ENCODE measurements at regions not wholly inside any gene's neighbourhood (a gene's known extent, or its start where the extent isn't known, plus 50 kb on each side); places are given as distances from the start of the nearest gene placed in this dataset.

DNA sequence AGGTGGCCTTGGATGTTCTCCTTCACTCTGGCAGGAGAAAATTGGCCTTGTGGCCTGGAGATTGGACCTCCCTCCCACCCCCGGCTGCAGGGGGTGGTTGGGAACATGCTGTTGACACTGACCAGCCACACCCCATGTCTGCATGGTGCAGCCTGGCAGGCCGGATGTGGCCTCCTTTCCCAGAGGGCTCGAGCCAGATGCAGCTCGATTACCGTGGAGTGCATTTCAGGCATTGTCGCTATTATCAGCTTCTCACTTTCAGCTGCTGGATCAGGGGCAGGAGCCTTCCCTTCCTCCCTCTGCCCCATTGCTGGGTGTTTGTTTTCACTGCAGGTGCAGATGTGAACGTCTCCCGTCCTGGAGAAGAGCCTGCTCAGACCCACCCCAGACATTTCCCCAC, 211.0 kb upstream of the SIX2 start (continued):
- TF ChIP-seq, protein P1, sequence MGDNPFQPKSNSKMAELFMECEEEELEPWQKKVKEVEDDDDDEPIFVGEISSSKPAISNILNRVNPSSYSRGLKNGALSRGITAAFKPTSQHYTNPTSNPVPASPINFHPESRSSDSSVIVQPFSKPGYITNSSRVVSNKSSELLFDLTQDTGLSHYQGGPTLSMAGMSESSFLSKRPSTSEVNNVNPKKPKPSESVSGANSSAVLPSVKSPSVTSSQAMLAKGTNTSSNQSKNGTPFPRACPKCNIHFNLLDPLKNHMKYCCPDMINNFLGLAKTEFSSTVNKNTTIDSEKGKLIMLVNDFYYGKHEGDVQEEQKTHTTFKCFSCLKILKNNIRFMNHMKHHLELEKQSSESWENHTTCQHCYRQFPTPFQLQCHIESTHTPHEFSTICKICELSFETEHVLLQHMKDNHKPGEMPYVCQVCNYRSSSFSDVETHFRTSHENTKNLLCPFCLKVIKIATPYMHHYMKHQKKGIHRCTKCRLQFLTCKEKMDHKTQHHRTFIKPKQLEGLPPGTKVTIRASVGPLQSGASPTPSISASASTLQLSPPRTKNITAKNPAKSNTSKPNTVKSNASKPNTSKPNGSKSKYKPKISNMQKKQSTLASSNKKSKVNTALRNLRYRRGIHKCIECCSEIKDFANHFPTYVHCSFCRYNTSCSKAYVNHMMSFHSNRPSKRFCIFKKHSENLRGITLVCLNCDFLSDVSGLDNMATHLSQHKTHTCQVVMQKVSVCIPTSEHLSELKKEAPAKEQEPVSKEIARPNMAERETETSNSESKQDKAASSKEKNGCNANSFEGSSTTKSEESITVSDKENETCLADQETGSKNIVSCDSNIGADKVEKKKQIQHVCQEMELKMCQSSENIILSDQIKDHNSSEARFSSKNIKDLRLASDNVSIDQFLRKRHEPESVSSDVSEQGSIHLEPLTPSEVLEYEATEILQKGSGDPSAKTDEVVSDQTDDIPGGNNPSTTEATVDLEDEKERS (tag by site-specific recombination; IDR thresholded peaks at IDR 0.05): no peak

- H3K4me1 ChIP-seq (ENCODE audit: control insufficient read depth, insufficient read depth, low read length): no peaks in the 10 kb centered on the region
- H3K9me3 ChIP-seq (ENCODE audit: control insufficient read depth, insufficient read depth, low read depth, low read length): no peaks in the 10 kb centered on the region
- CTCF ChIA-PET: no interaction called here
- TF ChIP-seq, protein P2, sequence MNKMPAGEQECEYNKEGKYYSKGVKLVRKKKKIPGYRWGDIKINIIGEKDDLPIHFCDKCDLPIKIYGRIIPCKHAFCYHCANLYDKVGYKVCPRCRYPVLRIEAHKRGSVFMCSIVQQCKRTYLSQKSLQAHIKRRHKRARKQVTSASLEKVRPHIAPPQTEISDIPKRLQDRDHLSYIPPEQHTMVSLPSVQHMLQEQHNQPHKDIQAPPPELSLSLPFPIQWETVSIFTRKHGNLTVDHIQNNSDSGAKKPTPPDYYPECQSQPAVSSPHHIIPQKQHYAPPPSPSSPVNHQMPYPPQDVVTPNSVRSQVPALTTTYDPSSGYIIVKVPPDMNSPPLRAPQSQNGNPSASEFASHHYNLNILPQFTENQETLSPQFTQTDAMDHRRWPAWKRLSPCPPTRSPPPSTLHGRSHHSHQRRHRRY (tag by site-specific recombination; IDR thresholded peaks at IDR 0.05): no peak
- TF ChIP-seq, protein P3, sequence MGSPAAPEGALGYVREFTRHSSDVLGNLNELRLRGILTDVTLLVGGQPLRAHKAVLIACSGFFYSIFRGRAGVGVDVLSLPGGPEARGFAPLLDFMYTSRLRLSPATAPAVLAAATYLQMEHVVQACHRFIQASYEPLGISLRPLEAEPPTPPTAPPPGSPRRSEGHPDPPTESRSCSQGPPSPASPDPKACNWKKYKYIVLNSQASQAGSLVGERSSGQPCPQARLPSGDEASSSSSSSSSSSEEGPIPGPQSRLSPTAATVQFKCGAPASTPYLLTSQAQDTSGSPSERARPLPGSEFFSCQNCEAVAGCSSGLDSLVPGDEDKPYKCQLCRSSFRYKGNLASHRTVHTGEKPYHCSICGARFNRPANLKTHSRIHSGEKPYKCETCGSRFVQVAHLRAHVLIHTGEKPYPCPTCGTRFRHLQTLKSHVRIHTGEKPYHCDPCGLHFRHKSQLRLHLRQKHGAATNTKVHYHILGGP (tag by site-specific recombination; IDR thresholded peaks at IDR 0.05): no peak
- no peak for TF ChIP-seq ZNF830 (tag by site-specific recombination; IDR thresholded peaks at IDR 0.05; ENCODE audit: low read depth)
- TF ChIP-seq KLF7 (tag by site-specific recombination; IDR thresholded peaks at IDR 0.05; ENCODE audit: borderline replicate concordance): no peak
- no peak for TF ChIP-seq REPIN1 (tag by site-specific recombination; IDR thresholded peaks at IDR 0.05; ENCODE audit: low read depth)
- no peak for TF ChIP-seq ZNF837 (tag by site-specific recombination; IDR thresholded peaks at IDR 0.05)
- no peak for TF ChIP-seq ZBTB7A (tag by site-specific recombination; IDR thresholded peaks at IDR 0.05; ENCODE audit: low read depth)
- H3K36me3 ChIP-seq (ENCODE audit: control insufficient read depth in 2 of 2, insufficient read depth in 1 of 2, low read length in 2 of 2): no peaks in the 10 kb centered on the region
- H3K27ac ChIP-seq (ENCODE audit: extremely low read depth, low read depth, low read length): no peak overlapping the region
- no peak overlapping the region for H3K4me3 ChIP-seq (ENCODE audit: low read depth, low read length)
- POLR2A ChIA-PET: no interaction called here
Observed at GRCh38 chr2:45218931-45219339, 209.7 kb upstream of the SIX2 start.

- ChIA-PET POLR2A (no interaction called here), CTCF (no interaction called here)
- Histone ChIP-seq H3K27ac (ENCODE audit: extremely low read depth, low read depth, low read length) (no peak overlapping the region), H3K4me3 (ENCODE audit: low read depth, low read length) (no peak overlapping the region), H3K36me3 (ENCODE audit: control insufficient read depth in 2 of 2, insufficient read depth in 1 of 2, low read length in 2 of 2) (no peaks in the 10 kb centered on the region), H3K9me3 (ENCODE audit: control insufficient read depth, insufficient read depth, low read depth, low read length) (no peaks in the 10 kb centered on the region), H3K4me1 (ENCODE audit: control insufficient read depth, insufficient read depth, low read length) (no peaks in the 10 kb centered on the region)
- TF ChIP-seq ZBTB10 (tag by site-specific recombination; IDR thresholded peaks at IDR 0.05) (no peak), ZNF146 (tag by site-specific recombination; IDR thresholded peaks at IDR 0.05) (peak; percentile 37; the same call in 1 of the 2 replicates)
Observed at GRCh38 chr2:45218297-45218696, 209.0 kb upstream of the SIX2 start.

DNA sequence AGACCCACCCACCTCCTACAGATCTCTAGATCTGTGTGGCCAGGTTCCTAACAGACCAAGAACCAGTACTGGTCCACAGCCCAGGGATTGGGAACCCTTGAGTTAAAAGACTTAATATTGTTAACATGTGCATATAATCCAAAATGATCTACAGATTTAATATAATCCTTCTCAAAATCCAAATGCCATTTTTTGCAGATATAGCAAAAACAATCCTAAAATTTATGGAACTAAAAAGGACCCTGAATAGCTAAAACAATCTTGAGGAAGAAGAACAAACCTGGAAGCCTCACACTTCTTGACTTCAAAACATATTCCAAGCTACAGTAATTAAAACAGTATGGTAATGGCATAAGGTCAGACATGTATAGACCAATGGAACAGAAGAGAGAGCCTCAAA, 206.9 kb upstream of the SIX2 start:
- H3K4me3 ChIP-seq (ENCODE audit: low read depth, low read length): no peak overlapping the region
- H3K36me3 ChIP-seq (ENCODE audit: control insufficient read depth in 2 of 2, insufficient read depth in 1 of 2, low read length in 2 of 2): no peaks in the 10 kb centered on the region
- ChIA-PET CTCF (interaction anchor here (0.6 kb wide), 1 partner anchor 234 kb away, joined by 3 read pairs; no protein-coding TSS in a partner anchor), POLR2A (no interaction called here)
- H3K9me3 ChIP-seq (ENCODE audit: control insufficient read depth, insufficient read depth, low read depth, low read length): no peaks in the 10 kb centered on the region
- H3K4me1 ChIP-seq (ENCODE audit: control insufficient read depth, insufficient read depth, low read length): 0 out of 2 replicates have a peak, but pooled peaks cover 5% of the 10 kb centered on the region
- TF ChIP-seq KLF8 (tag by site-specific recombination; IDR thresholded peaks at IDR 0.05) (no peak), SP7 (tag by site-specific recombination; IDR thresholded peaks at IDR 0.05) (no peak), ZNF140 (tag by site-specific recombination; IDR thresholded peaks at IDR 0.05) (no peak), ZNF624 (tag by site-specific recombination; IDR thresholded peaks at IDR 0.05) (no peak), ZNF791 (tag by site-specific recombination; IDR thresholded peaks at IDR 0.05) (no peak), ZNF248 (tag by site-specific recombination; IDR thresholded peaks at IDR 0.05) (no peak), ZNF843 (tag by site-specific recombination; IDR thresholded peaks at IDR 0.05) (no peak), ZNF350 (tag by site-specific recombination; IDR thresholded peaks at IDR 0.05) (no peak)
- TF ChIP-seq, protein P4, sequence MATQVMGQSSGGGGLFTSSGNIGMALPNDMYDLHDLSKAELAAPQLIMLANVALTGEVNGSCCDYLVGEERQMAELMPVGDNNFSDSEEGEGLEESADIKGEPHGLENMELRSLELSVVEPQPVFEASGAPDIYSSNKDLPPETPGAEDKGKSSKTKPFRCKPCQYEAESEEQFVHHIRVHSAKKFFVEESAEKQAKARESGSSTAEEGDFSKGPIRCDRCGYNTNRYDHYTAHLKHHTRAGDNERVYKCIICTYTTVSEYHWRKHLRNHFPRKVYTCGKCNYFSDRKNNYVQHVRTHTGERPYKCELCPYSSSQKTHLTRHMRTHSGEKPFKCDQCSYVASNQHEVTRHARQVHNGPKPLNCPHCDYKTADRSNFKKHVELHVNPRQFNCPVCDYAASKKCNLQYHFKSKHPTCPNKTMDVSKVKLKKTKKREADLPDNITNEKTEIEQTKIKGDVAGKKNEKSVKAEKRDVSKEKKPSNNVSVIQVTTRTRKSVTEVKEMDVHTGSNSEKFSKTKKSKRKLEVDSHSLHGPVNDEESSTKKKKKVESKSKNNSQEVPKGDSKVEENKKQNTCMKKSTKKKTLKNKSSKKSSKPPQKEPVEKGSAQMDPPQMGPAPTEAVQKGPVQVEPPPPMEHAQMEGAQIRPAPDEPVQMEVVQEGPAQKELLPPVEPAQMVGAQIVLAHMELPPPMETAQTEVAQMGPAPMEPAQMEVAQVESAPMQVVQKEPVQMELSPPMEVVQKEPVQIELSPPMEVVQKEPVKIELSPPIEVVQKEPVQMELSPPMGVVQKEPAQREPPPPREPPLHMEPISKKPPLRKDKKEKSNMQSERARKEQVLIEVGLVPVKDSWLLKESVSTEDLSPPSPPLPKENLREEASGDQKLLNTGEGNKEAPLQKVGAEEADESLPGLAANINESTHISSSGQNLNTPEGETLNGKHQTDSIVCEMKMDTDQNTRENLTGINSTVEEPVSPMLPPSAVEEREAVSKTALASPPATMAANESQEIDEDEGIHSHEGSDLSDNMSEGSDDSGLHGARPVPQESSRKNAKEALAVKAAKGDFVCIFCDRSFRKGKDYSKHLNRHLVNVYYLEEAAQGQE (tag by site-specific recombination; IDR thresholded peaks at IDR 0.05): no peak
- H3K27ac ChIP-seq (ENCODE audit: extremely low read depth, low read depth, low read length): no peak overlapping the region
